Body of pancreas (tissue), 4 donors: ENCODE measurements at regions not wholly inside any gene's neighbourhood (a gene's known extent, or its start where the extent isn't known, plus 50 kb on each side); places are given as distances from the start of the nearest gene placed in this dataset.

Experiments used
- ATAC-seq: fragments of 150-250 bp; one replicate; pipeline ENCODE4 v1.9.1; 2016
- DNase-seq, 4 donors: peaks; one replicate each; pipeline ENCODE4 v3.0.0-alpha.2; 2019
- H3K27ac ChIP-seq, 4 donors: fragments of 200-600 bp; sonication (generic); 1 replicate in 3 of 4; 2 replicates in 1 of 4; pipeline versions ENCODE4 v1.5.1 to v1.6.1; 2016 to 2019; ENCODE audit warnings: mild to moderate bottlenecking in 1 of 4, mixed read lengths in 1 of 4, moderate library complexity in 1 of 4
- H3K27me3 ChIP-seq, 2 donors: fragments of 200-600 bp; sonication (generic); one replicate each; pipeline ENCODE4 v1.6.0; 2016; ENCODE audit warnings: mild to moderate bottlenecking in 1 of 2
- H3K36me3 ChIP-seq, 2 donors: fragments of 200-600 bp; sonication (generic); replicated peaks in 1 of 2; 2 replicates each; pipeline ENCODE4 v1.5.1; 2016; ENCODE audit warnings: low read depth in 2 of 2; ENCODE audit not compliant: insufficient read depth in 1 of 2
- H3K4me1 ChIP-seq: fragments of 200-600 bp; sonication (generic); one replicate; pipeline ENCODE4 v1.6.0; 2016
- H3K4me3 ChIP-seq, 2 donors: fragments of 200-600 bp; sonication (generic); 1 replicate in 1 of 2; 2 replicates in 1 of 2; pipeline ENCODE4 v1.5.1; 2016 to 2019
- H3K9me3 ChIP-seq, 3 donors: fragments of 200-600 bp; sonication (generic); 1 replicate in 2 of 3; 2 replicates in 1 of 3; pipeline ENCODE4 v1.5.1; 2016
- CTCF ChIP-seq, 7 experiments: fragments of 450-650 bp in 4 of 7; fragments of 200-600 bp in 3 of 7; sonication (generic) in 3 of 7; IDR thresholded peaks; one replicate each; pipeline ENCODE4 v1.5.1; 2016 to 2019; ENCODE audit warnings: antibody characterized with exemption in 7 of 7
- POLR2A ChIP-seq, 3 donors: fragments of 450-650 bp; IDR thresholded peaks; one replicate each; pipeline ENCODE4 v1.6.1; 2016; ENCODE audit warnings: antibody characterized with exemption in 3 of 3, mild to moderate bottlenecking in 2 of 3
- WGBS, 2 donors: methylation state at CpG; one replicate each; pipeline ENCODE4 v1.1.5; 2017; 5-methylcytosine and 5-hydroxymethylcytosine counted together
- intact Hi-C: fragments of 100-400 bp; cut with DNase I; formaldehyde crosslinking; loops from one replicate; pipeline ENCODE4 v1.15.1; 2023

GRCh38 chr6:121828146-121828886 is 392.9 kb downstream of the GJA1 start:
- Histone ChIP-seq H3K36me3 (no peaks in the 10 kb centered on the region), H3K27me3 (no peaks in the 10 kb centered on the region), H3K27ac (no peak overlapping the region), H3K4me3 (no peak overlapping the region), H3K4me1 (peaks cover 8% of the 10 kb centered on the region), H3K9me3 (no peaks in the 10 kb centered on the region)
- WGBS, 2 donors, result 36 to 41% methylated on average over 5 of the region's 5 CpGs
- intact Hi-C loops, result no loop called here
- TF ChIP-seq POLR2A (IDR thresholded peaks at IDR 0.05) (no peak), CTCF (IDR thresholded peaks at IDR 0.05) (no peak)
- peak in 1 of 4 donors; percentile 18 for DNase-seq
- no peak for ATAC-seq

- H3K4me1 ChIP-seq, result peaks cover 8% of the 10 kb centered on the region
- 71 to 88% methylated on average over 1 of the region's 1 CpG for WGBS, 2 donors
- H3K27ac ChIP-seq, result no peak overlapping the region
- H3K36me3 ChIP-seq, result no peaks in the 10 kb centered on the region
- H3K27me3 ChIP-seq, result no peaks in the 10 kb centered on the region
- intact Hi-C loops, result no loop called here
- TF ChIP-seq CTCF (IDR thresholded peaks at IDR 0.05), result no peak
- TF ChIP-seq POLR2A (IDR thresholded peaks at IDR 0.05), result no peak
- H3K4me3 ChIP-seq, result no peak overlapping the region
- no peaks in the 10 kb centered on the region for H3K9me3 ChIP-seq
- ATAC-seq (no peak), DNase-seq (no peak)
These were observed 395.3 kb downstream of the GJA1 start for GRCh38 chr6:121830736-121831135.

- Histone ChIP-seq H3K36me3 (no peaks in the 10 kb centered on the region), H3K9me3 (no peaks in the 10 kb centered on the region), H3K4me3 (no peak overlapping the region), H3K27me3 (no peaks in the 10 kb centered on the region), H3K27ac (no peak overlapping the region), H3K4me1 (no peaks in the 10 kb centered on the region)
- TF ChIP-seq CTCF (IDR thresholded peaks at IDR 0.05) (no peak), POLR2A (IDR thresholded peaks at IDR 0.05) (no peak)
- WGBS, 2 donors, result 56 to 73% methylated on average over 2 of the region's 2 CpGs
- DNase-seq, result no peak
- intact Hi-C loops, result no loop called here
- ATAC-seq, result no peak
These were observed 400.2 kb downstream of the GJA1 start for GRCh38 chr6:121835662-121836061.

- no peak for DNase-seq
- Histone ChIP-seq H3K9me3 (no peaks in the 10 kb centered on the region), H3K27me3 (no peaks in the 10 kb centered on the region), H3K27ac (no peak overlapping the region), H3K4me3 (no peak overlapping the region), H3K4me1 (no peaks in the 10 kb centered on the region), H3K36me3 (no peaks in the 10 kb centered on the region)
- no peak for ATAC-seq
- intact Hi-C loops, result no loop called here
- whole genome bisulfite sequencing, 2 donors, result 69 to 73% methylated on average over 4 of the region's 4 CpGs
- no peak for TF ChIP-seq POLR2A (IDR thresholded peaks at IDR 0.05)
These were observed 402.2 kb downstream of the GJA1 start for GRCh38 chr6:121837545-121838229.

GRCh38 chr6:121838842-121839241 is 403.4 kb downstream of the GJA1 start:
- Histone ChIP-seq H3K9me3 (no peaks in the 10 kb centered on the region), H3K27me3 (no peaks in the 10 kb centered on the region), H3K4me3 (no peak overlapping the region), H3K36me3 (no peaks in the 10 kb centered on the region), H3K4me1 (no peaks in the 10 kb centered on the region), H3K27ac (no peak overlapping the region)
- DNase-seq, result no peak
- 85 to 95% methylated on average over 3 of the region's 3 CpGs for WGBS, 2 donors
- intact Hi-C loops, result no loop called here
- TF ChIP-seq CTCF (IDR thresholded peaks at IDR 0.05) (no peak), POLR2A (IDR thresholded peaks at IDR 0.05) (no peak)
- no peak for ATAC-seq
